MCF 10A (cell line): ENCODE measurements at regions not wholly inside any gene's neighbourhood (a gene's known extent, or its start where the extent isn't known, plus 50 kb on each side); places are given as distances from the start of the nearest gene placed in this dataset.

Source experiments
- BruUV-seq: library from RNA; stranded (reverse); fragments of 400-500 nt; replicated peaks from 2 replicates; lab custom pipeline; 2021; lab: Mats Ljungman, UMichigan
- CTCF ChIA-PET: fragments of 300-600 bp; sonication (Branson Sonifier 250); formaldehyde crosslinking; extraction: SDS; loops from one replicate; lab custom pipeline; 2021; ENCODE audit warnings: antibody characterized with exemption, inconsistent platforms; lab: Yijun Ruan, JAX
- POLR2A ChIA-PET: fragments of 300-600, 350-650 bp; sonication (Branson Sonifier 250); formaldehyde crosslinking; extraction: SDS; loops from one replicate; lab custom pipeline; 2020; ENCODE audit warnings: antibody characterized with exemption, inconsistent platforms; lab: Yijun Ruan, JAX
- DNase-seq: peaks from one replicate; pipeline ENCODE4 v3.0.0-alpha.2; 2018; ENCODE audit not compliant: unreplicated experiment
- H3K27ac Mint-ChIP-seq: one replicate; pipeline ENCODE4 v1.8.0; 2022; ENCODE audit warnings: mild to moderate bottlenecking, low read depth, mixed read lengths; ENCODE audit not compliant: unreplicated experiment
- H3K27me3 Mint-ChIP-seq: one replicate; pipeline ENCODE4 v1.8.0; 2022; ENCODE audit warnings: mixed read lengths; ENCODE audit not compliant: insufficient read depth, unreplicated experiment
- H3K36me3 Mint-ChIP-seq: one replicate; pipeline ENCODE4 v1.8.0; 2022; ENCODE audit warnings: mild to moderate bottlenecking, moderate library complexity, mixed read lengths; ENCODE audit not compliant: insufficient read depth, unreplicated experiment
- H3K4me1 Mint-ChIP-seq: one replicate; pipeline ENCODE4 v1.8.0; 2022; ENCODE audit warnings: mixed read lengths; ENCODE audit not compliant: insufficient read depth, unreplicated experiment
- H3K4me3 Mint-ChIP-seq: one replicate; pipeline ENCODE4 v1.8.0; 2022; ENCODE audit warnings: mild to moderate bottlenecking, moderate library complexity, mixed read lengths; ENCODE audit not compliant: unreplicated experiment
- H3K9me3 Mint-ChIP-seq: one replicate; pipeline ENCODE4 v1.8.0; 2022; ENCODE audit warnings: mixed read lengths; ENCODE audit not compliant: unreplicated experiment
- intact Hi-C: fragments of 100-400 bp; cut with micrococcal nuclease; formaldehyde crosslinking; loops from 2 replicates; pipeline ENCODE4 v1.14.1; 2022
- TF ChIP-seq, protein P1 (sequence below): fragments of 200-600 bp; IDR thresholded peaks from one replicate; pipeline ENCODE4 v1.8.0; 2022; ENCODE audit warnings: antibody characterized with exemption, mild to moderate bottlenecking; ENCODE audit not compliant: unreplicated experiment

GRCh38 chr5:124114911-124115310, 602.9 kb downstream of the CSNK1G3 start:
- no peak overlapping the region for H3K27ac Mint-ChIP-seq
- TF ChIP-seq, protein P1, sequence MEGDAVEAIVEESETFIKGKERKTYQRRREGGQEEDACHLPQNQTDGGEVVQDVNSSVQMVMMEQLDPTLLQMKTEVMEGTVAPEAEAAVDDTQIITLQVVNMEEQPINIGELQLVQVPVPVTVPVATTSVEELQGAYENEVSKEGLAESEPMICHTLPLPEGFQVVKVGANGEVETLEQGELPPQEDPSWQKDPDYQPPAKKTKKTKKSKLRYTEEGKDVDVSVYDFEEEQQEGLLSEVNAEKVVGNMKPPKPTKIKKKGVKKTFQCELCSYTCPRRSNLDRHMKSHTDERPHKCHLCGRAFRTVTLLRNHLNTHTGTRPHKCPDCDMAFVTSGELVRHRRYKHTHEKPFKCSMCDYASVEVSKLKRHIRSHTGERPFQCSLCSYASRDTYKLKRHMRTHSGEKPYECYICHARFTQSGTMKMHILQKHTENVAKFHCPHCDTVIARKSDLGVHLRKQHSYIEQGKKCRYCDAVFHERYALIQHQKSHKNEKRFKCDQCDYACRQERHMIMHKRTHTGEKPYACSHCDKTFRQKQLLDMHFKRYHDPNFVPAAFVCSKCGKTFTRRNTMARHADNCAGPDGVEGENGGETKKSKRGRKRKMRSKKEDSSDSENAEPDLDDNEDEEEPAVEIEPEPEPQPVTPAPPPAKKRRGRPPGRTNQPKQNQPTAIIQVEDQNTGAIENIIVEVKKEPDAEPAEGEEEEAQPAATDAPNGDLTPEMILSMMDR = no peak
- H3K36me3 Mint-ChIP-seq = no peaks in the 10 kb centered on the region
- no peak for DNase-seq
- H3K4me3 Mint-ChIP-seq = no peak overlapping the region
- POLR2A ChIA-PET = interaction anchor here (1.1 kb wide), 1 partner anchor 27 kb away, joined by 4 read pairs; no protein-coding TSS in a partner anchor
- CTCF ChIA-PET = no interaction called here
- intact Hi-C loops = no loop called here
- no peaks in the 10 kb centered on the region for H3K9me3 Mint-ChIP-seq
- no TSS peak for BruUV-seq
- H3K4me1 Mint-ChIP-seq = peaks cover 6% of the 10 kb centered on the region
- H3K27me3 Mint-ChIP-seq = no peaks in the 10 kb centered on the region

- peak; percentile 84 for DNase-seq
- POLR2A ChIA-PET = interaction anchor here (0.5 to 0.8 kb wide), 4 partner anchors 8 to 562 kb away, joined by 3 read pairs; no protein-coding TSS in a partner anchor
- no TSS peak for BruUV-seq
Measured at GRCh38 chr5:124111886-124112285, 599.9 kb downstream of the CSNK1G3 start.

GRCh38 chr5:124110942-124111341, 599.0 kb downstream of the CSNK1G3 start:
- no TSS peak for BruUV-seq
- no peaks in the 10 kb centered on the region for H3K36me3 Mint-ChIP-seq
- intact Hi-C loops = no loop called here
- TF ChIP-seq, protein P1 = no peak
- CTCF ChIA-PET = no interaction called here
- H3K27me3 Mint-ChIP-seq = no peaks in the 10 kb centered on the region
- no peak overlapping the region for H3K27ac Mint-ChIP-seq
- no peak for DNase-seq
- no peaks in the 10 kb centered on the region for H3K9me3 Mint-ChIP-seq
- H3K4me3 Mint-ChIP-seq = no peak overlapping the region
- POLR2A ChIA-PET = interaction anchor here (0.7 kb wide), 1 partner anchor 218 kb away, joined by 3 read pairs; no protein-coding TSS in a partner anchor
- H3K4me1 Mint-ChIP-seq = peaks cover 6% of the 10 kb centered on the region

More at GRCh38 chr5:124111886-124112285, 599.9 kb downstream of the CSNK1G3 start:
- Mint-ChIP-seq H3K4me1 (peaks cover 6% of the 10 kb centered on the region), H3K9me3 (no peaks in the 10 kb centered on the region), H3K27me3 (no peaks in the 10 kb centered on the region), H3K36me3 (no peaks in the 10 kb centered on the region), H3K27ac (no peak overlapping the region), H3K4me3 (no peak overlapping the region)
- intact Hi-C loops = no loop called here
- CTCF ChIA-PET = no interaction called here
- TF ChIP-seq, protein P1 = no peak

DNA sequence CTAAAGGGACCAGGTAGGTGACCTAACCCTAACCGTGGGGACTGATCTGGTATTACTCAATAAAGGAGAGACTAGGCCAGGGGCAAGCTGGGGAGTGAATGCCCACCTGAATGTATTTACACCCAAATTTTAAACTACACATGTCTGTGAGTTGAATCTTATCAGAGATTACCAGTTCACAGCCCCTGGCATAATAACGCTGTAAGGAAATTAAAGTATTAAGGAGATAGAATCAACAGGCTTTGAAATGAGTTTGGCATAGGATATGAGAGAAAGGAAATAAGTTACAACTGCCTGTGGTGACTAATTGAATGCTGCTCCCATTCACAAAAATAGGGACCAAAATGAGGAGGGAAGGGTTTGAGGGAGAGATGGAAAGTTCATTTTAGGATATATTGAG, 593.3 kb downstream of the CSNK1G3 start:
- BruUV-seq = no TSS peak
- ChIA-PET POLR2A (no interaction called here), CTCF (no interaction called here)
- TF ChIP-seq, protein P1 = no peak
- Mint-ChIP-seq H3K36me3 (no peaks in the 10 kb centered on the region), H3K4me3 (no peak overlapping the region), H3K27me3 (no peaks in the 10 kb centered on the region), H3K9me3 (no peaks in the 10 kb centered on the region), H3K4me1 (peaks cover 26% of the 10 kb centered on the region), H3K27ac (no peak overlapping the region)
- intact Hi-C loops = no loop called here
- DNase-seq = no peak
